VCaP (cell line): ENCODE measurements at regions not wholly inside any gene's neighbourhood (a gene's known extent, or its start where the extent isn't known, plus 50 kb on each side); places are given as distances from the start of the nearest gene placed in this dataset.
"Not testable (repeated sequence)": the region's sequence is repeated elsewhere in the genome, so short reads cannot be mapped to it uniquely, and the experiment has no call there.

Experiments
- H3K27ac ChIP-seq: fragments of 450-650 bp; 2 replicates; pipeline ENCODE4 v1.5.1; 2017
- TF ChIP-seq, protein P1 (sequence below): fragments of 450-650 bp; conservative IDR thresholded peaks from 2 replicates; pipeline ENCODE4 v1.5.1; 2017; ENCODE audit warnings: mild to moderate bottlenecking, moderate library complexity

DNA sequence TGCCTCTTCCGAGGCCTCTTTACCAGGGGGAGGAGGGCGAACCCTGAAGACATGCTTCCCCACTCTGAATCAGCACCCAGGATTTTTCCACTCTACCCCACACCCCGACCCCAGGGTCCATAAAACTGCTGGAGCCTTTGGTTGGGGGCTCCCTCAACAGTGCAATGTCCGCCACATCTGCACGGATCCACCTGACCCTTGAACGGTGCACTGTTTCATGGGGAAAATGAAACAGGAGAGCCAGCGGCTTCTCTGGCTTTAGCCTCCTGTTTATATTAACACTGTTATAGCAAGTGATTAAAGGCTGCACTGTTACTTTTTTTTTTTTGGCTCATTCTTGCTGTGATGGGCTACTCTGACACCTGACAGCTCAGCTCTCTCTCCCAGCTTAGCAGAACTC lies 124.1 kb upstream of the DLG1 start:
- no peak overlapping the region for H3K27ac ChIP-seq
- TF ChIP-seq, protein P1, sequence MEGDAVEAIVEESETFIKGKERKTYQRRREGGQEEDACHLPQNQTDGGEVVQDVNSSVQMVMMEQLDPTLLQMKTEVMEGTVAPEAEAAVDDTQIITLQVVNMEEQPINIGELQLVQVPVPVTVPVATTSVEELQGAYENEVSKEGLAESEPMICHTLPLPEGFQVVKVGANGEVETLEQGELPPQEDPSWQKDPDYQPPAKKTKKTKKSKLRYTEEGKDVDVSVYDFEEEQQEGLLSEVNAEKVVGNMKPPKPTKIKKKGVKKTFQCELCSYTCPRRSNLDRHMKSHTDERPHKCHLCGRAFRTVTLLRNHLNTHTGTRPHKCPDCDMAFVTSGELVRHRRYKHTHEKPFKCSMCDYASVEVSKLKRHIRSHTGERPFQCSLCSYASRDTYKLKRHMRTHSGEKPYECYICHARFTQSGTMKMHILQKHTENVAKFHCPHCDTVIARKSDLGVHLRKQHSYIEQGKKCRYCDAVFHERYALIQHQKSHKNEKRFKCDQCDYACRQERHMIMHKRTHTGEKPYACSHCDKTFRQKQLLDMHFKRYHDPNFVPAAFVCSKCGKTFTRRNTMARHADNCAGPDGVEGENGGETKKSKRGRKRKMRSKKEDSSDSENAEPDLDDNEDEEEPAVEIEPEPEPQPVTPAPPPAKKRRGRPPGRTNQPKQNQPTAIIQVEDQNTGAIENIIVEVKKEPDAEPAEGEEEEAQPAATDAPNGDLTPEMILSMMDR, result no peak

DNA sequence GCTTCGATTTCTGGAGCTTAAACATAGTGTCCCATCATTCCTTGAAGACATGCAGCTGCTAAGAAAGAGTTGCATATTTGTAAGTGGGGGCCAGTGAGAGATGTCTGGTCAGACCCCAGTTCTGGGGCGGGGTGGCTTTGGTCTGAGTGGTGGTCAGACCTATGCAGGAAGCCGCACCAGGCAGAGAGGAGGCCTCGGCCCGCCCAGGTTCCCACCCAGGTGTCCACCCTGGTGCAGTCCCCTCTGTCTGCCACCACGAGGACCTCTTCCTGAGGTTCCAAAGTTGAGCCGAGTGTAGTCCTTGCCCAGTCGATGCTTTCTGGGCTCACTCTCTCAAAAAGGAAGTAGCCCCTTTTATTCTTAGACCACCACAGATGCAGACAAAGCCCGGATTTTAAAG lies 122.6 kb upstream of the DLG1 start:
- no peak overlapping the region for H3K27ac ChIP-seq
- TF ChIP-seq, protein P1, result no peak

- TF ChIP-seq, protein P1, result no peak
These were observed 122.2 kb upstream of the DLG1 start for GRCh38 chr3:197420566-197420965.

GRCh38 chr3:197420115-197420514 lies 121.7 kb upstream of the DLG1 start:
- H3K27ac ChIP-seq, result no peak overlapping the region
- TF ChIP-seq, protein P1, result no peak

More at GRCh38 chr3:197420566-197420965, 122.2 kb upstream of the DLG1 start:
- no peak overlapping the region for H3K27ac ChIP-seq

DNA sequence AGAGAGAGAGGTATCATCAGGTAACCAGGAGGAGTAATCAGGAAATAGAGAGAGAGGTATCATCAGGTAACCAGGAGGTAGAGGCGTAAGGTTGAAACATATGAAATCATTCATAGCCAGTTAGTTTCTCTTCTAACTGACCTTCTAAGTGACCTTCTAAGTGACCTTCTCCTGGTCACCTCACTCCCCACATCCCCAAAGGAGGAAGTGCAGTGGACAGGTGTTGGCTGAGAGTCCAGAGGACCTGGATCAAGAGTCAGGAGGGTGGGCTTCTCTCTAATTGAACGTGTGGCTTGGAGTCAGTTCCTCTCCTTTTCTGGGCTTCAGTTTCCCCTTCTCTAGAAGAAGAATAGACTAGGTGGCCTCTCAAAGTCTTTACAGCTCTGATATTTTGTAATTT lies 121.3 kb upstream of the DLG1 start:
- H3K27ac ChIP-seq, result no peak overlapping the region
- TF ChIP-seq, protein P1, result no peak

- TF ChIP-seq, protein P1, result no peak
- H3K27ac ChIP-seq, result no peak overlapping the region
These were observed 119.7 kb upstream of the DLG1 start for GRCh38 chr3:197417911-197418618.

DNA sequence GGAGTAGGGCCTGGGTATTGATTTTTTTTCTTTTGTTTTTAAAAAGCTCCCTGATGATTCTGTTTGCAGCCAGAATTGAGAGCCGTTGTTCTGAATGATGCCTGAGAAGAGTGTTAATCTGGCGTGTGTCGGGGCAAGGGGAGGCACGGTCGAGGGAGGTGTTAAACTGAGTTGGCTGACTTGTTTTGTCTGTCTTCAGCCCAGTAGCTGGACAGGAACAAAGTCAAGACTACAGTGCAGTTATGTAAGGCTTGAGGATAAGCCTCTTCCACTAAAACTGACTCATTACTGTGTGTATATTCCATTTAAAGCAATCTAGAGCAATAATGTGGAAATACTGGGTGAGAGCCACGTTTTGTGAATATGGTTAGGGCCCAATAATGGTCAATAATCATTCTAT lies 119.0 kb upstream of the DLG1 start:
- no peak overlapping the region for H3K27ac ChIP-seq
- TF ChIP-seq, protein P1, result no peak

GRCh38 chr3:197411899-197412298 lies 113.5 kb upstream of the DLG1 start:
- not testable (repeated sequence) for H3K27ac ChIP-seq

GRCh38 chr3:197410170-197410569 lies 111.8 kb upstream of the DLG1 start:
- H3K27ac ChIP-seq, result not testable (repeated sequence)
